Thymus (tissue), 11 donors: ENCODE measurements at regions not wholly inside any gene's neighbourhood (a gene's known extent, or its start where the extent isn't known, plus 50 kb on each side); places are given as distances from the start of the nearest gene placed in this dataset.
A peak's percentile ranks its signal among the peaks of the same experiment; 100 is the strongest.

ENCODE experiments used
- DNase-seq, 9 donors: peaks; one replicate each; pipeline ENCODE4 v3.0.0-alpha.2; 2013; ENCODE audit warnings: low spot score in 9 of 9, low read depth in 6 of 9, missing footprints in 1 of 9
- H3K27ac ChIP-seq, 2 donors: one replicate each; pipeline ENCODE4 v1.5.1; 2013; ENCODE audit warnings: control low read depth in 1 of 2, low read depth in 1 of 2, low read length in 1 of 2, mild to moderate bottlenecking in 1 of 2, moderate library complexity in 1 of 2
- H3K27me3 ChIP-seq, 2 donors: one replicate each; pipeline ENCODE4 v1.5.1; 2013; ENCODE audit warnings: low read length in 1 of 2; ENCODE audit not compliant: control insufficient read depth in 2 of 2, insufficient read depth in 1 of 2
- H3K36me3 ChIP-seq, 2 donors: one replicate each; pipeline ENCODE4 v1.5.1; 2013; ENCODE audit warnings: low read length in 1 of 2, mild to moderate bottlenecking in 1 of 2, moderate library complexity in 1 of 2; ENCODE audit not compliant: control insufficient read depth in 2 of 2, insufficient read depth in 2 of 2
- H3K4me1 ChIP-seq, 2 donors: one replicate each; pipeline ENCODE4 v1.5.1; 2013; ENCODE audit warnings: low read length in 2 of 2; ENCODE audit not compliant: control insufficient read depth in 2 of 2, insufficient read depth in 2 of 2
- H3K4me3 ChIP-seq, 2 donors: one replicate each; pipeline ENCODE4 v1.5.1; 2013; ENCODE audit warnings: low read length in 2 of 2, control low read depth in 1 of 2, mild to moderate bottlenecking in 1 of 2
- H3K9me3 ChIP-seq, 2 donors: one replicate each; pipeline ENCODE4 v1.5.1; 2013; ENCODE audit warnings: low read length in 1 of 2, mild to moderate bottlenecking in 1 of 2; ENCODE audit not compliant: control insufficient read depth in 2 of 2, insufficient read depth in 1 of 2
- WGBS: extraction: QIAGEN DNeasy Blood & Tissue Kit; methylation state at CpG from one replicate; pipeline ENCODE4 v1.1.7; 2013; 5-methylcytosine and 5-hydroxymethylcytosine counted together
- donor health status: healthy.

DNA sequence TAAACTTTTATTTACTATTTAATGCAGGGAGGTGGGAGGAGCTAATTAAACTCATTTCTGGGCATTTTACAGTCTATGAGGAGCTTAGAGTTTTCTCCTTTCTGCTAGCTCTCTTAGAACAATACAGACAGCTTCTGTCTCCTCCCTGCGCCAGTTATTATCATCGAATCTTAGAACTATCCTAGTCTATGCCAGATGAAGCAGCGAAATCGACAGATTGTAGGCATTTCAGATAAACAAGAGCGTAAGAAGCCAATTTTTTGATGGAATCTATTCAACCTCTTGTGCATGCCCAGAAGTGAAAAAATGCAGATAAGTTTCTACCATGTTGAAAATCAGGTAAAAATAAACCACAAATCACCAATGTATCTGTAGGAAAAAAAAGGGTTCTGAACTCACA is 297.1 kb downstream of the KLF12 start:
- 98% methylated on average over 5 of the region's 5 CpGs for WGBS
- Histone ChIP-seq H3K27ac (no peak overlapping the region), H3K4me1 (no peaks in the 10 kb centered on the region), H3K36me3 (peaks cover 0 to 3% of the 10 kb centered on the region in 2 donors), H3K9me3 (no peaks in the 10 kb centered on the region), H3K4me3 (no peak overlapping the region), H3K27me3 (no peaks in the 10 kb centered on the region)
- DNase-seq = no peak

- DNase-seq = peak; percentile 6 to 78 (median 42)
- Histone ChIP-seq H3K9me3 (no peaks in the 10 kb centered on the region), H3K27ac (no peak overlapping the region), H3K4me3 (no peak overlapping the region), H3K27me3 (no peaks in the 10 kb centered on the region), H3K4me1 (no peaks in the 10 kb centered on the region), H3K36me3 (no peaks in the 10 kb centered on the region)
- WGBS = 64% methylated on average over 5 of the region's 5 CpGs
These were observed 299.0 kb downstream of the KLF12 start for GRCh38 chr13:73835138-73835721.

DNA sequence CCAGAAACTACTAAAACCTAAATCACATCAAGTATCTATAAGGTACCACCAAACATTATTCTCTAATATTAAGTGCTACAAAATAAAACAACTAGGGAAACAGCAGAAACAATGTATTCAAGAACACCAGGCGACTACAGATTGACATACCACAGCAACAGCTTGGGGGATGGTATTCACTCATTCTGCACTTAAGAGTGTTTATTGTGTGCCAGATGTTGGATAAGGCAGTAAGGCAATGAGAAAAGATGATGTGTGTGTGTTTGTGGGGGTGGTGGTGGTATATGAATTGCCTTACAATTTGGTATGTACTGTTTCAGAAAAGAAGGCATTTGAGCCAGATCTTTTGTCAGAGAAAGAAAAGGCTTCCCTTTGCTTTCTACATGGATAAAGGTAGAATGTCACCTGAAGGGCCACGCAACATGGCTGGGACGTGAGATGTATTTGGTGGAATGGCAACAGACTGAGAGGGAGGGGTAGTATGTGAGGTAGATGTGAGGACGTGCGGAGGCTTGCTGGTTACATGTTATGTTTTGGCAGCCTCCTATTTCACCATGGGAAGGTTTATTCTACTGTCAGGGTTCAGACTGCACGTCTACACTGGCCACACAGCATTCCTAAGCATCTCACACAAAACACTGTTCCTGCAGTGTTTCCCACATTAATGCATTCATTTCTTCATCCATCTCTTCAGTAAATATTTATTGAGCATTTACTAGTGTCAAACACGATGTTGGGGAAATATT is 300.7 kb downstream of the KLF12 start:
- WGBS = 96% methylated on average over 7 of the region's 7 CpGs
- H3K4me3 ChIP-seq = no peak overlapping the region

DNA sequence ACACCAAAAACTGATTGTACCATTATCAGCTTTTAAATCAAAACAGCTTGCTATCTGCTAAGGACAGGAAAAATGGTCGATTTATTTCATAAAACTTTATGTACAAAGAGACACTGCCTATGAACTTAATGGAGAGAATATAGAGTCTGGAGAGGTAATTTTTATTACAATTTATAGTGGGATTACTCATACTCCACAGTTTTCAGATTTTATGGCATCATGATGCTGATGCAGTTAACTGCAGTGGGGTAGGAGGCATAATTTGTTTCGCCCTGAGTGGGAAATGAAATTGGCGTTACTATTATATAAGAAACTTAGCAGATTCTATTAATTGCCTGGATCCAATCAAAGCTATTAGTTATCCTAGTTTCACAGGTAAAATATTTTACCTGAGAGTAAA is 301.4 kb downstream of the KLF12 start:
- H3K27ac ChIP-seq = no peak overlapping the region
- no peaks in the 10 kb centered on the region for H3K27me3 ChIP-seq
- WGBS = 86% methylated on average over 3 of the region's 3 CpGs
- H3K4me3 ChIP-seq = no peak overlapping the region
- H3K4me1 ChIP-seq = no peaks in the 10 kb centered on the region
- H3K36me3 ChIP-seq = no peaks in the 10 kb centered on the region
- no peak for DNase-seq
- no peaks in the 10 kb centered on the region for H3K9me3 ChIP-seq

More for the DNA sequence above, 300.7 kb downstream of the KLF12 start:
- H3K36me3 ChIP-seq = no peaks in the 10 kb centered on the region
- no peak overlapping the region for H3K27ac ChIP-seq
- no peak for DNase-seq
- no peaks in the 10 kb centered on the region for H3K9me3 ChIP-seq
- no peaks in the 10 kb centered on the region for H3K4me1 ChIP-seq
- no peaks in the 10 kb centered on the region for H3K27me3 ChIP-seq

DNA sequence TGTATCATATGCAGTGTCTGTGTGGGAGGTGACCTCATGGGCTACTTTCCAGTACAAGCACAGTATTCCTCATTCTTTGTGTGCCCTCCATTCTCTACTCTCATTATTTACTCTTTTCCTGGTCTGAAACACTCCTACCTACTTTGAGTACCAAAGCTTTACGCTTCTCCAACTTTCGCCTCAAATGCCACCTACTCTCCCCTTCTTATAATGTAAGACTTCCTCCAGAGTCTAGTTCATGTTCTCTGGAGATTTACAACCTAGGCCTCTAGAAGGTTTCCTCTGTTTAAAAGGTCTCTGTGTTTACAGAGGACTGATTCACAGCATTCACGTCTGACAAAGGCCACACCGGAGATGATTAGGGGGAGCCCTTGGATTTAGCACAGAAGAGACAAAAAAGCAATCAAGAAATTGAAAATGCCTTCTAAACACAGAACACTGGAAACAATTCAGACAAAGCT is 302.0 kb downstream of the KLF12 start:
- no peak overlapping the region for H3K27ac ChIP-seq
- 79% methylated on average over 4 of the region's 4 CpGs for WGBS
- no peaks in the 10 kb centered on the region for H3K4me1 ChIP-seq
- H3K36me3 ChIP-seq = no peaks in the 10 kb centered on the region
- H3K9me3 ChIP-seq = no peaks in the 10 kb centered on the region
- H3K4me3 ChIP-seq = no peak overlapping the region
- H3K27me3 ChIP-seq = no peaks in the 10 kb centered on the region
- peak in 1 of 9 donors; percentile 16 for DNase-seq

GRCh38 chr13:73829416-73829815 is 304.8 kb downstream of the KLF12 start:
- no peak overlapping the region for H3K27ac ChIP-seq
- WGBS = 99% methylated on average over 1 of the region's 1 CpG
- H3K4me1 ChIP-seq = peaks cover 2 to 4% of the 10 kb centered on the region in 2 donors
- H3K9me3 ChIP-seq = no peaks in the 10 kb centered on the region
- no peak for DNase-seq
- no peaks in the 10 kb centered on the region for H3K36me3 ChIP-seq
- no peaks in the 10 kb centered on the region for H3K27me3 ChIP-seq
- H3K4me3 ChIP-seq = no peak overlapping the region

DNA sequence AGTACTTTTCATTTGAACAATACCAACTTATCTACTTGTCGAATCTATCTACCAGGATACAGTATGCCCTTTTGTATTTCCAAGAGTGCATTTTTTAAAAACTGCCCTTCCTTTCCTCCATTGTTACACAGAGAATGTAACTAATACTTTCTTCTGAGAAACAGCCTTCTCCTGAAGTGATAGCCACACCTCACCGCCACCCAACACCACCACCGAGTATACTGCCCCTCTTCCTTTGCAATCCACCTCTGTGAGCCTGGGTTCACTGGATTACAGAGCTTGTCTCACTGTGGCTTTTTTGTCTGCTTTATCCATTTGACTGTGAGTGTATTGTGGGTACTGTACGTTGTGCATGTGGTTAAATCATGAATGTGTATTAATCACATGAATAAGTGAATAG is 305.4 kb downstream of the KLF12 start:
- 92% methylated on average over 4 of the region's 4 CpGs for WGBS

GRCh38 chr13:73827434-73827833 is 306.8 kb downstream of the KLF12 start:
- H3K36me3 ChIP-seq = no peaks in the 10 kb centered on the region
- peaks cover 2 to 4% of the 10 kb centered on the region in 2 donors for H3K4me1 ChIP-seq
- H3K9me3 ChIP-seq = no peaks in the 10 kb centered on the region
- H3K27me3 ChIP-seq = no peaks in the 10 kb centered on the region
- H3K4me3 ChIP-seq = no peak overlapping the region
- 97% methylated on average over 3 of the region's 3 CpGs for WGBS
- H3K27ac ChIP-seq = no peak overlapping the region
- no peak for DNase-seq

More for the DNA sequence above, 305.4 kb downstream of the KLF12 start:
- Histone ChIP-seq H3K4me3 (no peak overlapping the region), H3K4me1 (peaks cover 2 to 4% of the 10 kb centered on the region in 2 donors), H3K9me3 (no peaks in the 10 kb centered on the region), H3K36me3 (no peaks in the 10 kb centered on the region), H3K27ac (no peak overlapping the region), H3K27me3 (no peaks in the 10 kb centered on the region)
- no peak for DNase-seq

DNA sequence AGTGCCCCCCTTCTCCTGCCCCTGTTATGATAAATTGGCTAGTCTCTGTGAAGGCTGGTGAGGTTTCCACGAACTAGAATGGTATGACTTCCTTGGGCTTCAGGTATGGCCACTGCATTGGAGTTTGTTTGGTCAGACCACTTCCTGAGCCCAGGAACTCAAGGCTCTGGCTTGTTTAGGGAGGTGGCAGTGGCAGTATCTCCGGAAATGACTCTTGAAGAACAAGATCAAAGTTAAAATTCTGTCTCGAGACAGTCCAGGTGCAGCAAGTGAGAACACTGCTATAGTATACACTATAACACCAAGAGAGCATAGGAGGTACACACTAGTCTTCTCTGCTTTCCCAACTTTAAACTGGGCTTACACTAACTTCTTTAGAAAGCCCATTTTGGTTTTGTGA is 309.1 kb downstream of the KLF12 start:
- Histone ChIP-seq H3K27me3 (no peaks in the 10 kb centered on the region), H3K4me3 (no peak overlapping the region), H3K36me3 (no peaks in the 10 kb centered on the region), H3K9me3 (no peaks in the 10 kb centered on the region), H3K27ac (no peak overlapping the region), H3K4me1 (peaks cover 2 to 4% of the 10 kb centered on the region in 2 donors)
- DNase-seq = peak in 1 of 9 donors; percentile 32
- WGBS = 59% methylated on average over 3 of the region's 3 CpGs
